ENCODE measurements at regions not wholly inside any gene's neighbourhood (a gene's known extent, or its start where the extent isn't known, plus 50 kb on each side); places are given as distances from the start of the nearest gene placed in this dataset.

- TF ChIP-seq CTCF (IDR thresholded peaks at IDR 0.05; ENCODE audit: low read depth, low read length, missing input control) (no peak), RAD21 (IDR thresholded peaks at IDR 0.05) (no peak), JUND (IDR thresholded peaks at IDR 0.05) (no peak), FOXA2 (IDR thresholded peaks at IDR 0.05) (no peak), ZBTB33 (IDR thresholded peaks at IDR 0.05) (no peak), MAX (IDR thresholded peaks at IDR 0.05) (no peak), EGR1 (IDR thresholded peaks at IDR 0.05; ENCODE audit: low read depth in 2 of 2) (no peak), NR2F2 (IDR thresholded peaks at IDR 0.05) (no peak), TAF1 (conservative IDR thresholded peaks at IDR 0.05) (no peak), YY1 (IDR thresholded peaks at IDR 0.05) (no peak), SP1 (IDR thresholded peaks at IDR 0.05) (no peak), REST (IDR thresholded peaks at IDR 0.05) (no peak), ATF3 (IDR thresholded peaks at IDR 0.05) (no peak)
Observed at GRCh38 chr21:38614558-38614957, 116.3 kb upstream of the ERG start.

Data from liver (tissue), 3 donors.